Vagina (tissue), 2 donors: ENCODE measurements at regions not wholly inside any gene's neighbourhood (a gene's known extent, or its start where the extent isn't known, plus 50 kb on each side); places are given as distances from the start of the nearest gene placed in this dataset.

Experiments
- CTCF ChIP-seq, 3 experiments: fragments of 450-650 bp in 2 of 3; fragments of 200-600 bp in 1 of 3; sonication (generic) in 1 of 3; IDR thresholded peaks; one replicate each; pipeline ENCODE4 v1.5.1; 2017 to 2019; ENCODE audit warnings: antibody characterized with exemption in 3 of 3, mild to moderate bottlenecking in 2 of 3, moderate library complexity in 2 of 3
- POLR2AphosphoS5 ChIP-seq, 2 donors: sonication (generic); formaldehyde crosslinking; IDR thresholded peaks; one replicate each; pipeline ENCODE4 v1.9.0; 2017; ENCODE audit warnings: antibody characterized with exemption in 2 of 2, mild to moderate bottlenecking in 2 of 2, low read depth in 1 of 2; ENCODE audit not compliant: insufficient read depth in 1 of 2

GRCh38 chr6:79431537-79431933, 105.7 kb downstream of the LCA5 start:
- no peak for TF ChIP-seq CTCF (IDR thresholded peaks at IDR 0.05)
- TF ChIP-seq POLR2AphosphoS5 (IDR thresholded peaks at IDR 0.05; ENCODE audit: insufficient read depth in 1 of 2, low read depth in 1 of 2) = no peak
